Thoracic aorta (tissue), 2 donors: ENCODE measurements at regions not wholly inside any gene's neighbourhood (a gene's known extent, or its start where the extent isn't known, plus 50 kb on each side); places are given as distances from the start of the nearest gene placed in this dataset.

ENCODE experiments used
- ATAC-seq: fragments of 150-250 bp; one replicate; pipeline ENCODE4 v1.8.0; 2017; ENCODE audit warnings: low read depth; ENCODE audit not compliant: insufficient number of reproducible peaks, low FRiP score
- DNase-seq: peaks from one replicate; pipeline ENCODE4 v3.0.0-alpha.2; 2020; ENCODE audit warnings: low spot score
- H3K27ac ChIP-seq, 2 donors: fragments of 200-600 bp; sonication (generic); 1 replicate in 1 of 2; 2 replicates in 1 of 2; pipeline ENCODE4 v1.5.1; 2016; ENCODE audit warnings: mild to moderate bottlenecking in 2 of 2, moderate library complexity in 2 of 2
- H3K27me3 ChIP-seq: fragments of 200-600 bp; sonication (generic); replicated peaks from 2 replicates; pipeline ENCODE4 v1.6.0; 2016; ENCODE audit warnings: mild to moderate bottlenecking; ENCODE audit not compliant: insufficient read depth
- H3K36me3 ChIP-seq: fragments of 200-600 bp; sonication (generic); one replicate; pipeline ENCODE4 v1.5.1; 2016
- H3K4me1 ChIP-seq, 2 donors: fragments of 200-600 bp; sonication (generic); 1 replicate in 1 of 2; 2 replicates in 1 of 2; pipeline versions ENCODE4 v1.5.1 to v1.6.0; 2016; ENCODE audit warnings: low read depth in 2 of 2, mild to moderate bottlenecking in 1 of 2; ENCODE audit not compliant: control insufficient read depth in 1 of 2
- H3K4me3 ChIP-seq: fragments of 200-600 bp; sonication (generic); 2 replicates; pipeline ENCODE4 v1.5.1; 2016; ENCODE audit warnings: mild to moderate bottlenecking
- H3K9me3 ChIP-seq: fragments of 200-600 bp; sonication (generic); 2 replicates; pipeline ENCODE4 v1.5.1; 2016
- CTCF ChIP-seq: fragments of 200-600 bp; sonication (generic); IDR thresholded peaks from one replicate; pipeline ENCODE4 v1.5.1; 2019; ENCODE audit warnings: antibody characterized with exemption

- TF ChIP-seq CTCF, result peak; percentile 74
- Histone ChIP-seq H3K27me3 (no peaks in the 10 kb centered on the region), H3K36me3 (no peaks in the 10 kb centered on the region), H3K4me3 (no peak overlapping the region), H3K4me1 (no peaks in the 10 kb centered on the region), H3K9me3 (no peaks in the 10 kb centered on the region), H3K27ac (no peak overlapping the region)
- no peak for DNase-seq
- no peak for ATAC-seq
These were observed 185.7 kb upstream of the GRIN2B start for GRCh38 chr12:14167005-14167628.

- H3K9me3 ChIP-seq, result no peaks in the 10 kb centered on the region
- H3K36me3 ChIP-seq, result no peaks in the 10 kb centered on the region
- no peaks in the 10 kb centered on the region for H3K4me1 ChIP-seq
- DNase-seq (no peak), ATAC-seq (no peak)
- no peaks in the 10 kb centered on the region for H3K27me3 ChIP-seq
- TF ChIP-seq CTCF, result no peak
- no peak overlapping the region for H3K27ac ChIP-seq
- no peak overlapping the region for H3K4me3 ChIP-seq
These were observed 187.9 kb upstream of the GRIN2B start for GRCh38 chr12:14169281-14169680.

GRCh38 chr12:14171106-14171505, 189.7 kb upstream of the GRIN2B start:
- no peak overlapping the region for H3K4me3 ChIP-seq
- no peak for ATAC-seq
- no peaks in the 10 kb centered on the region for H3K4me1 ChIP-seq
- DNase-seq, result no peak
- no peaks in the 10 kb centered on the region for H3K27me3 ChIP-seq
- TF ChIP-seq CTCF, result no peak
- H3K27ac ChIP-seq, result no peak overlapping the region
- H3K9me3 ChIP-seq, result no peaks in the 10 kb centered on the region
- no peaks in the 10 kb centered on the region for H3K36me3 ChIP-seq

- Histone ChIP-seq H3K36me3 (no peaks in the 10 kb centered on the region), H3K4me1 (no peaks in the 10 kb centered on the region), H3K4me3 (no peak overlapping the region), H3K9me3 (no peaks in the 10 kb centered on the region), H3K27ac (no peak overlapping the region), H3K27me3 (no peaks in the 10 kb centered on the region)
- ATAC-seq (no peak), DNase-seq (no peak)
- no peak for TF ChIP-seq CTCF
These were observed 190.3 kb upstream of the ATF7IP start for GRCh38 chr12:14175206-14175605.

GRCh38 chr12:14185427-14186192, 179.9 kb upstream of the ATF7IP start:
- no peaks in the 10 kb centered on the region for H3K27me3 ChIP-seq
- no peaks in the 10 kb centered on the region for H3K36me3 ChIP-seq
- no peaks in the 10 kb centered on the region for H3K4me1 ChIP-seq
- H3K4me3 ChIP-seq, result no peak overlapping the region
- peak; percentile 31 for TF ChIP-seq CTCF
- H3K27ac ChIP-seq, result no peak overlapping the region
- no peaks in the 10 kb centered on the region for H3K9me3 ChIP-seq
- ATAC-seq (no peak), DNase-seq (no peak)
